Esophagus squamous epithelium (tissue), 4 donors: ENCODE measurements at regions not wholly inside any gene's neighbourhood (a gene's known extent, or its start where the extent isn't known, plus 50 kb on each side); places are given as distances from the start of the nearest gene placed in this dataset.

Experiments
- POLR2A ChIP-seq, 4 donors: fragments of 450-650 bp; IDR thresholded peaks; one replicate each; pipeline ENCODE4 v1.6.1; 2017; ENCODE audit warnings: antibody characterized with exemption in 4 of 4, mild to moderate bottlenecking in 4 of 4, moderate library complexity in 3 of 4
- TF ChIP-seq, protein P1 (sequence below), 6 experiments: fragments of 450-650 bp in 4 of 6; fragments of 200-600 bp in 2 of 6; sonication (generic) in 2 of 6; IDR thresholded peaks; one replicate each; pipeline ENCODE4 v1.5.1; 2016 to 2019; ENCODE audit warnings: antibody characterized with exemption in 6 of 6, mild to moderate bottlenecking in 4 of 6, moderate library complexity in 4 of 6

DNA sequence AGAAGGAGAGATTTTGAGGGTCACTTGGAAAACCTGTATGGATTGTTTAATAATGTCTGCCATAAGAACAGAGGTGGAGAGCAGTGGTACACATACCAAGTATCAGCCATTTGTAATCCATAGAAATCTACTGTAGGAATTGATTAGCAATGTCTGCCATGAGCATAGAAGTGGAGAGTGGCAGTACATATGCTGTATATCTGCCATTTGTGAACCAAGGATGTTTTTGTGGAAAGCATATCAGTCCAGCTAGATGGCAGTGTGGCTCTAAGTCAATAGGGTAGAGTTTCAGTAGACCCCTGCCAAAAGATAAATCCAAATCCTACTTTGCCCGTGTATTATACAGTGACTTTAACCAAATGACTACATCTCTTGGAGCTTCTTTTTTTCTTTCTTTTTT is 82.9 kb upstream of the SEZ6L start:
- TF ChIP-seq, protein P1, sequence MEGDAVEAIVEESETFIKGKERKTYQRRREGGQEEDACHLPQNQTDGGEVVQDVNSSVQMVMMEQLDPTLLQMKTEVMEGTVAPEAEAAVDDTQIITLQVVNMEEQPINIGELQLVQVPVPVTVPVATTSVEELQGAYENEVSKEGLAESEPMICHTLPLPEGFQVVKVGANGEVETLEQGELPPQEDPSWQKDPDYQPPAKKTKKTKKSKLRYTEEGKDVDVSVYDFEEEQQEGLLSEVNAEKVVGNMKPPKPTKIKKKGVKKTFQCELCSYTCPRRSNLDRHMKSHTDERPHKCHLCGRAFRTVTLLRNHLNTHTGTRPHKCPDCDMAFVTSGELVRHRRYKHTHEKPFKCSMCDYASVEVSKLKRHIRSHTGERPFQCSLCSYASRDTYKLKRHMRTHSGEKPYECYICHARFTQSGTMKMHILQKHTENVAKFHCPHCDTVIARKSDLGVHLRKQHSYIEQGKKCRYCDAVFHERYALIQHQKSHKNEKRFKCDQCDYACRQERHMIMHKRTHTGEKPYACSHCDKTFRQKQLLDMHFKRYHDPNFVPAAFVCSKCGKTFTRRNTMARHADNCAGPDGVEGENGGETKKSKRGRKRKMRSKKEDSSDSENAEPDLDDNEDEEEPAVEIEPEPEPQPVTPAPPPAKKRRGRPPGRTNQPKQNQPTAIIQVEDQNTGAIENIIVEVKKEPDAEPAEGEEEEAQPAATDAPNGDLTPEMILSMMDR (IDR thresholded peaks at IDR 0.05) = no peak
- TF ChIP-seq POLR2A (IDR thresholded peaks at IDR 0.05) = no peak
